Endothelial cell of umbilical vein (primary cell): ENCODE measurements at regions not wholly inside any gene's neighbourhood (a gene's known extent, or its start where the extent isn't known, plus 50 kb on each side); places are given as distances from the start of the nearest gene placed in this dataset.

Experiments used
- BruUV-seq: library from RNA; stranded (reverse); fragments of 400-500 nt; replicated peaks from 2 replicates; lab custom pipeline; 2021; lab: Mats Ljungman, UMichigan
- CTCF ChIA-PET: fragments of 300-600, 350-600 bp; sonication (Branson Sonifier 250); formaldehyde crosslinking; loops from one replicate; lab custom pipeline; 2021; ENCODE audit warnings: antibody characterized with exemption, inconsistent platforms; lab: Charles Lee
- POLR2A ChIA-PET: fragments of 300-600, 350-600 bp; sonication (Branson Sonifier 250); formaldehyde crosslinking; loops from one replicate; lab custom pipeline; 2021; ENCODE audit warnings: antibody characterized with exemption, inconsistent platforms; lab: Charles Lee
- DNase-seq: peaks from one replicate; pipeline ENCODE4 v3.0.0-alpha.2; 2011; ENCODE audit warnings: low read depth, low spot score
- FAIRE-seq: peaks from 2 replicates; lab custom pipeline; 2011; peaks lifted over from hg19 to GRCh38; lab: Jason Lieb, UNC
- H2AFZ ChIP-seq: 2 replicates; pipeline ENCODE4 v1.6.0; 2012; ENCODE audit warnings: low read depth, low read length, control low read depth, inconsistent platforms
- H3K27ac ChIP-seq: 2 replicates; pipeline ENCODE4 v1.5.1; 2011; ENCODE audit warnings: low read depth, mild to moderate bottlenecking, control low read depth, low read length, moderate library complexity; ENCODE audit not compliant: insufficient read depth
- H3K27me3 ChIP-seq, 2 experiments: 2 replicates each; pipeline versions ENCODE4 v1.6.0 to v1.6.1; 2011; ENCODE audit warnings: low read length in 2 of 2, mixed read lengths in 1 of 2; ENCODE audit not compliant: control insufficient read depth in 2 of 2, insufficient read depth in 2 of 2
- H3K36me3 ChIP-seq, 2 experiments: 2 replicates in 1 of 2; 3 replicates in 1 of 2; pipeline ENCODE4 v1.5.1; 2011; ENCODE audit warnings: low read length in 2 of 2, mild to moderate bottlenecking in 1 of 2, moderate library complexity in 1 of 2; ENCODE audit not compliant: control insufficient read depth in 2 of 2, insufficient read depth in 2 of 2; ENCODE audit errors: extremely low read depth in 1 of 2
- H3K4me1 ChIP-seq: 3 replicates; pipeline ENCODE4 v1.5.1; 2011; ENCODE audit warnings: mild to moderate bottlenecking, low read length; ENCODE audit not compliant: control insufficient read depth, insufficient read depth; ENCODE audit errors: extremely low read depth
- H3K4me2 ChIP-seq: 2 replicates; pipeline ENCODE4 v1.6.1; 2011; ENCODE audit warnings: low read length, control low read depth, mixed read lengths; ENCODE audit not compliant: insufficient read depth
- H3K4me3 ChIP-seq, 3 experiments: fragments of 200-600 bp in 1 of 3; sonication (generic), shearing (Covaris generic) in 1 of 3; replicated peaks in 1 of 3; 2 replicates each; pipeline ENCODE4 v1.5.1; 2011 to 2016; ENCODE audit warnings: control low read depth in 3 of 3, low read length in 3 of 3, mild to moderate bottlenecking in 2 of 3, inconsistent platforms in 1 of 3, low read depth in 1 of 3, moderate library complexity in 1 of 3; ENCODE audit not compliant: insufficient read depth in 1 of 3
- H3K79me2 ChIP-seq: 2 replicates; pipeline ENCODE4 v1.6.0; 2012; ENCODE audit warnings: low read length, inconsistent platforms; ENCODE audit not compliant: control insufficient read depth, insufficient read depth
- H3K9ac ChIP-seq: replicated peaks from 2 replicates; pipeline ENCODE3; 2011; ENCODE audit warnings: low read length, control low read depth; ENCODE audit not compliant: insufficient read depth; ENCODE audit errors: extremely low read depth
- H3K9me1 ChIP-seq: replicated peaks from 3 replicates; pipeline ENCODE4 v1.6.0; 2011; ENCODE audit warnings: mild to moderate bottlenecking, low read length; ENCODE audit not compliant: control insufficient read depth, insufficient read depth; ENCODE audit errors: extremely low read depth
- H3K9me3 ChIP-seq: replicated peaks from 2 replicates; pipeline ENCODE4 v1.5.1; 2012; ENCODE audit warnings: low read length, inconsistent platforms; ENCODE audit not compliant: control insufficient read depth, insufficient read depth
- H4K20me1 ChIP-seq: replicated peaks from 2 replicates; pipeline ENCODE3; 2011; ENCODE audit warnings: mild to moderate bottlenecking, low read length; ENCODE audit not compliant: control insufficient read depth, insufficient read depth; ENCODE audit errors: extremely low read depth
- CTCF ChIP-seq, 2 donors: IDR thresholded peaks; 1 replicate in 1 of 2; 2 replicates in 1 of 2; pipeline ENCODE4 v1.5.1; 2011; ENCODE audit warnings: low read length in 2 of 2, mild to moderate bottlenecking in 2 of 2, moderate library complexity in 2 of 2, control low read depth in 1 of 2, inconsistent platforms in 1 of 2, low read depth in 1 of 2; ENCODE audit not compliant: insufficient read depth in 1 of 2; ENCODE audit errors: extremely low read depth in 1 of 2
- EZH2 ChIP-seq: IDR thresholded peaks from 2 replicates; pipeline ENCODE4 v1.6.1; 2012; ENCODE audit warnings: borderline replicate concordance, low read depth, mild to moderate bottlenecking, moderate library complexity, low read length, inconsistent platforms; ENCODE audit not compliant: severe bottlenecking
- FOS ChIP-seq: IDR thresholded peaks from 2 replicates; pipeline ENCODE4 v1.6.1; 2011; ENCODE audit warnings: mild to moderate bottlenecking, low read length, moderate library complexity, borderline replicate concordance; ENCODE audit not compliant: insufficient read depth
- GATA2 ChIP-seq: IDR thresholded peaks from 2 replicates; pipeline ENCODE4 v1.7.0; 2011; ENCODE audit warnings: low read depth, mild to moderate bottlenecking, moderate library complexity, mixed read lengths, low read length; ENCODE audit not compliant: insufficient read length, insufficient read depth
- JUN ChIP-seq: IDR thresholded peaks from 2 replicates; pipeline ENCODE4 v1.6.1; 2011; ENCODE audit warnings: borderline replicate concordance, low read depth; ENCODE audit not compliant: insufficient read length, insufficient read depth
- MYC ChIP-seq: IDR thresholded peaks from one replicate; pipeline ENCODE4 v1.6.1; 2011; ENCODE audit warnings: mild to moderate bottlenecking, low read depth, low read length
- POLR2A ChIP-seq: IDR thresholded peaks from 2 replicates; pipeline ENCODE4 v1.6.1; 2012; ENCODE audit warnings: low read depth, mild to moderate bottlenecking, control low read depth, low read length
- POLR2AphosphoS5 ChIP-seq: IDR thresholded peaks from 2 replicates; pipeline ENCODE4 v1.6.1; 2012; ENCODE audit warnings: low read depth, mild to moderate bottlenecking, control low read depth, low read length, moderate library complexity; ENCODE audit not compliant: insufficient read depth
- dilution Hi-C: fragments of 300-500 bp; cut with MboI; formaldehyde crosslinking; loops from one replicate; pipeline ENCODE4 v1.15.0; 2019; ENCODE audit warnings: low sequenced_read_pairs; ENCODE audit not compliant: extremely low pct_ligation_motif_present
- intact Hi-C: fragments of 100-400 bp; cut with micrococcal nuclease; formaldehyde crosslinking; loops from one replicate; pipeline ENCODE4 v1.10.0; 2022
- TF ChIP-seq, protein P1 (sequence below): IDR thresholded peaks from 2 replicates; pipeline ENCODE4 v1.6.1; 2011; ENCODE audit not compliant: insufficient read depth, insufficient read length

DNA sequence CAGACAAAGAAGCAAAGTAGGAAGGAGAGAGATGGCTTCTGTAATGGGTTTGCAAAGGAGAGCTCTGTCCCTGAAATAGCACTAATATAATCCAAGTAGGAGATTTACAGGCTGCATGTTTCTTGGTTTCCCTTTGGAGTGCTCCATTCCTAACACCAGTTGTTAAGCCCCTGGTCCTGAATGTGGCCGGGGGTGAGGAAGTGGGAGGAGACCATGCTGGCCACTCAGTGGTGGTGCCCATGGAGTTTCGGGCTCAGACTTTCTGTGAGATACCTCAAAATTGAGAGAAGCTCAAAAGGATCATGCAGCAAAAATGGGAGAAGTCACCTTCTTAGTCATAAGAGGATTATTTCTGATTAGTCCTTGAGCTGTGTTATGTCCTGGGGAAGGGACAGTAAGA is 88.5 kb downstream of the DAD1 start:
- FAIRE-seq (peak; percentile 15), DNase-seq (no peak)
- TF ChIP-seq FOS = no peak
- no peak for TF ChIP-seq JUN
- TF ChIP-seq CTCF (IDR thresholded peaks at IDR 0.05; ENCODE audit: extremely low read depth in 1 of 2, insufficient read depth in 1 of 2, low read depth in 1 of 2, low read length in 2 of 2) = no peak
- TF ChIP-seq, protein P1, sequence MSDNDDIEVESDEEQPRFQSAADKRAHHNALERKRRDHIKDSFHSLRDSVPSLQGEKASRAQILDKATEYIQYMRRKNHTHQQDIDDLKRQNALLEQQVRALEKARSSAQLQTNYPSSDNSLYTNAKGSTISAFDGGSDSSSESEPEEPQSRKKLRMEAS = no peak
- no peak for TF ChIP-seq POLR2A
- Histone ChIP-seq H3K79me2 (no peaks in the 10 kb centered on the region), H3K36me3 (no peaks in the 10 kb centered on the region), H3K9me3 (no peaks in the 10 kb centered on the region), H3K27ac (no peak overlapping the region), H3K4me3 (no peak overlapping the region), H4K20me1 (no peaks in the 10 kb centered on the region), H3K9me1 (no peaks in the 10 kb centered on the region), H2AFZ (no peak overlapping the region), H3K9ac (no peak overlapping the region), H3K4me1 (no peaks in the 10 kb centered on the region), H3K4me2 (no peak overlapping the region), H3K27me3 (peaks cover 5 to 8% of the 10 kb centered on the region in 2 experiments)
- no TSS peak for BruUV-seq
- POLR2A ChIA-PET = interaction anchor here (0.6 kb wide), 1 partner anchor 403 kb away, joined by 3 read pairs; no protein-coding TSS in a partner anchor
- dilution Hi-C loops (no loop called here), intact Hi-C loops (no loop called here)
- CTCF ChIA-PET = interaction anchor here (1.6 kb wide), 1 partner anchor 12 kb away, joined by 4 read pairs; no protein-coding TSS in a partner anchor

DNA sequence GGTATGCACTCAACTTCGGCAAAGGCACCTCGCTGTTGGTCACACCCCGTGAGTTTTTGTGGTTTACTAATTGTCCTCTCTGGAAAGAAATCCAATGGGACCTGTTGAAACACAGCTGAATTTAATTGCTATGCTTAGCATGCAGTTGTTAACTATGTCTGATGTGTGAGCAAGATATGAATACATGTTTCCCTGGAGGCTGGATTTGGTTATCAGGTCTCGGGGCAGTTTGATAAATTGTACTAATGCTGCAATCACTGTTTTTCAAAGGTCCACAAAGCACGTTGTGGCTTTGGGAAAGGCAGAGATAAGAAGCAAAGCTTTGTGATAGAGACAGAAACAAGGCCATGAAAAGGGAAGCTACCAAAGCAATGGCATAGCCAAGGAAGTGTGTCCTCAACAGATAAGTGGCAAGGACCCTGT is 91.3 kb downstream of the DAD1 start:
- no peak overlapping the region for H3K27ac ChIP-seq
- BruUV-seq = no TSS peak
- no peaks in the 10 kb centered on the region for H3K4me1 ChIP-seq
- H4K20me1 ChIP-seq = no peaks in the 10 kb centered on the region
- no peak overlapping the region for H3K4me2 ChIP-seq
- no peak overlapping the region for H3K9ac ChIP-seq
- H3K9me3 ChIP-seq = no peaks in the 10 kb centered on the region
- peaks cover 10 to 25% of the 10 kb centered on the region in 2 experiments for H3K27me3 ChIP-seq
- TF ChIP-seq CTCF (IDR thresholded peaks at IDR 0.05; ENCODE audit: extremely low read depth in 1 of 2, insufficient read depth in 1 of 2, low read depth in 1 of 2, low read length in 2 of 2) = no peak
- no peak for TF ChIP-seq JUN
- no peak for TF ChIP-seq MYC
- TF ChIP-seq GATA2 = no peak
- TF ChIP-seq POLR2AphosphoS5 = no peak
- TF ChIP-seq FOS = no peak
- TF ChIP-seq POLR2A = no peak
- TF ChIP-seq, protein P1 = no peak
- no peak for TF ChIP-seq EZH2
- H3K79me2 ChIP-seq = no peaks in the 10 kb centered on the region
- H3K36me3 ChIP-seq = no peaks in the 10 kb centered on the region
- no peak overlapping the region for H3K4me3 ChIP-seq
- dilution Hi-C loops (no loop called here), intact Hi-C loops (no loop called here)
- DNase-seq (no peak), FAIRE-seq (no peak)
- no peaks in the 10 kb centered on the region for H3K9me1 ChIP-seq
- POLR2A ChIA-PET = no interaction called here
- CTCF ChIA-PET = interaction anchor here (0.8 kb wide), 1 partner anchor 62 kb away, joined by 3 read pairs; no protein-coding TSS in a partner anchor
- H2AFZ ChIP-seq = no peak overlapping the region
